HCT116 (cell line): ENCODE measurements at regions not wholly inside any gene's neighbourhood (a gene's known extent, or its start where the extent isn't known, plus 50 kb on each side); places are given as distances from the start of the nearest gene placed in this dataset.

Experiments
- ATAC-seq: fragments of 200-7000 bp; cut with Tn5 transposase; 2 replicates; pipeline ENCODE4 v1.9.1; 2020; ENCODE audit warnings: mild to moderate bottlenecking, moderate library complexity
- BruUV-seq: library from RNA; stranded (reverse); fragments of 400-500 nt; replicated peaks from 2 replicates; lab custom pipeline; 2021; lab: Mats Ljungman, UMichigan
- CTCF ChIA-PET: fragments of 300-600 bp; sonication (Branson Sonifier 250); formaldehyde crosslinking; loops from one replicate; lab custom pipeline; 2021; ENCODE audit warnings: antibody characterized with exemption; lab: Charles Lee
- POLR2A ChIA-PET: fragments of 300-600, 350-600 bp; sonication (Branson Sonifier 250); formaldehyde crosslinking; loops from one replicate; lab custom pipeline; 2021; ENCODE audit warnings: antibody characterized with exemption; lab: Charles Lee
- RAD21 ChIA-PET, 2 experiments: fragments of 300-600 bp; sonication (Branson Sonifier 250); formaldehyde crosslinking; loops; one replicate each; lab custom pipeline; 2023; ENCODE audit warnings: low total read pairs in 2 of 2; ENCODE audit not compliant: uncharacterized antibody in 2 of 2, unreplicated experiment in 2 of 2, low non-redundant PET in 1 of 2; lab: Charles Lee
- DNase-seq: peaks from one replicate; pipeline ENCODE4 v3.0.0-alpha.2; 2010; ENCODE audit warnings: low read depth, low spot score
- H2AFZ ChIP-seq: fragments of 200-600 bp; shearing (Covaris generic), sonication (generic); 2 replicates; pipeline ENCODE4 v1.6.1; 2017; ENCODE audit warnings: low read depth, mixed run types, mixed read lengths, antibody characterized with exemption, low read length; ENCODE audit not compliant: poor library complexity, severe bottlenecking
- H3K27ac ChIP-seq: 2 replicates; pipeline ENCODE4 v1.5.1; 2012; ENCODE audit warnings: low read depth, low read length
- H3K27me3 ChIP-seq: fragments of 200-600 bp; sonication (generic); 2 replicates; pipeline ENCODE4 v1.6.1; 2016; ENCODE audit warnings: mixed run types, low read length, mixed read lengths; ENCODE audit not compliant: insufficient read depth
- H3K36me3 ChIP-seq, 2 experiments: fragments of 200-500 bp in 1 of 2; fragments of 200-600 bp in 1 of 2; sonication (Bioruptor generic) in 1 of 2; sonication (generic) in 1 of 2; 2 replicates each; pipeline versions ENCODE4 v1.5.1 to v1.6.1; 2014 to 2016; ENCODE audit warnings: low read length in 2 of 2, inconsistent platforms in 1 of 2, mixed read lengths in 1 of 2, mixed run types in 1 of 2; ENCODE audit not compliant: insufficient read depth in 2 of 2, control insufficient read depth in 1 of 2
- H3K4me1 ChIP-seq, 2 experiments: fragments of 200-600 bp in 1 of 2; sonication (generic) in 1 of 2; 2 replicates each; pipeline versions ENCODE4 v1.5.1 to v1.6.1; 2012 to 2017; ENCODE audit warnings: low read length in 2 of 2, inconsistent platforms in 1 of 2, mild to moderate bottlenecking in 1 of 2, mixed read lengths in 1 of 2, mixed run types in 1 of 2, moderate library complexity in 1 of 2; ENCODE audit not compliant: insufficient read depth in 2 of 2, control insufficient read depth in 1 of 2
- H3K4me2 ChIP-seq: fragments of 200-600 bp; sonication (generic); 2 replicates; pipeline ENCODE4 v1.6.1; 2017; ENCODE audit warnings: mixed run types, low read length, mixed read lengths
- H3K4me3 ChIP-seq, 2 experiments: fragments of 200-600 bp in 1 of 2; sonication (generic) in 1 of 2; replicated peaks in 1 of 2; 2 replicates each; pipeline ENCODE4 v1.5.1; 2011 to 2016; ENCODE audit warnings: low read length in 2 of 2, control low read depth in 1 of 2, low read depth in 1 of 2, mild to moderate bottlenecking in 1 of 2, mixed read lengths in 1 of 2, mixed run types in 1 of 2
- H3K79me2 ChIP-seq: fragments of 200-600 bp; sonication (generic); 2 replicates; pipeline ENCODE4 v1.6.1; 2017; ENCODE audit warnings: mild to moderate bottlenecking, mixed run types, low read length, moderate library complexity, mixed read lengths; ENCODE audit not compliant: insufficient read depth
- H3K9ac ChIP-seq: fragments of 200-600 bp; sonication (generic); 2 replicates; pipeline ENCODE4 v1.6.1; 2016; ENCODE audit warnings: low read length, mixed read lengths
- H3K9me2 ChIP-seq: fragments of 200-600 bp; sonication (generic), shearing (Covaris generic); 2 replicates; pipeline ENCODE4 v1.6.1; 2017; ENCODE audit warnings: mixed run types, mild to moderate bottlenecking, moderate library complexity; ENCODE audit not compliant: insufficient read depth
- H3K9me3 ChIP-seq, 2 experiments: fragments of 200-500 bp in 1 of 2; fragments of 200-600 bp in 1 of 2; sonication (Bioruptor generic) in 1 of 2; sonication (generic) in 1 of 2; 2 replicates each; pipeline ENCODE4 v1.6.1; 2014 to 2017; ENCODE audit warnings: low read length in 2 of 2, mixed read lengths in 2 of 2, inconsistent platforms in 1 of 2, low read depth in 1 of 2, mild to moderate bottlenecking in 1 of 2, mixed run types in 1 of 2, moderate library complexity in 1 of 2; ENCODE audit not compliant: control insufficient read depth in 1 of 2, insufficient read depth in 1 of 2
- H4K20me1 ChIP-seq: fragments of 200-600 bp; sonication (generic), shearing (Covaris generic); 2 replicates; pipeline ENCODE4 v1.6.1; 2017; ENCODE audit warnings: mixed run types, mild to moderate bottlenecking, moderate library complexity; ENCODE audit not compliant: insufficient read depth
- EZH2phosphoT487 ChIP-seq: fragments of 200-600 bp; IDR thresholded peaks from 2 replicates; pipeline ENCODE4 v1.6.1; 2018; ENCODE audit warnings: antibody characterized with exemption, borderline replicate concordance
- RAD21 ChIP-seq: IDR thresholded peaks from 2 replicates; pipeline ENCODE4 v1.6.1; 2012; ENCODE audit warnings: low read depth, mild to moderate bottlenecking
- SRF ChIP-seq: IDR thresholded peaks from 2 replicates; pipeline ENCODE4 v1.6.1; 2012; ENCODE audit warnings: low read depth
- ZNF274 ChIP-seq: fragments of 200-500 bp; sonication (Bioruptor generic); IDR thresholded peaks from 2 replicates; pipeline ENCODE4 v1.6.1; 2014; ENCODE audit warnings: mild to moderate bottlenecking, low read depth, low read length, inconsistent platforms
- intact Hi-C: fragments of 100-400 bp; cut with micrococcal nuclease; formaldehyde crosslinking; loops from 2 replicates; pipeline ENCODE4 v1.10.0; 2022
- TF ChIP-seq, protein P1 (sequence below), 3 experiments: fragments of 200-600 bp in 1 of 3; sonication (generic) in 1 of 3; IDR thresholded peaks in 2 of 3; conservative IDR thresholded peaks in 1 of 3; 2 replicates each; pipeline ENCODE4 v1.5.1; 2012 to 2017; ENCODE audit warnings: low read depth in 2 of 3, low read length in 2 of 3, antibody characterized with exemption in 1 of 3, borderline replicate concordance in 1 of 3, control low read depth in 1 of 3, mild to moderate bottlenecking in 1 of 3, mixed read lengths in 1 of 3, mixed run types in 1 of 3, moderate library complexity in 1 of 3; ENCODE audit not compliant: insufficient read depth in 1 of 3
- TF ChIP-seq, protein P2 (sequence below): IDR thresholded peaks from 2 replicates; pipeline ENCODE4 v1.6.1; 2011; ENCODE audit warnings: mild to moderate bottlenecking, low read length, moderate library complexity; ENCODE audit not compliant: insufficient replicate concordance; ENCODE audit errors: extremely low read depth

DNA sequence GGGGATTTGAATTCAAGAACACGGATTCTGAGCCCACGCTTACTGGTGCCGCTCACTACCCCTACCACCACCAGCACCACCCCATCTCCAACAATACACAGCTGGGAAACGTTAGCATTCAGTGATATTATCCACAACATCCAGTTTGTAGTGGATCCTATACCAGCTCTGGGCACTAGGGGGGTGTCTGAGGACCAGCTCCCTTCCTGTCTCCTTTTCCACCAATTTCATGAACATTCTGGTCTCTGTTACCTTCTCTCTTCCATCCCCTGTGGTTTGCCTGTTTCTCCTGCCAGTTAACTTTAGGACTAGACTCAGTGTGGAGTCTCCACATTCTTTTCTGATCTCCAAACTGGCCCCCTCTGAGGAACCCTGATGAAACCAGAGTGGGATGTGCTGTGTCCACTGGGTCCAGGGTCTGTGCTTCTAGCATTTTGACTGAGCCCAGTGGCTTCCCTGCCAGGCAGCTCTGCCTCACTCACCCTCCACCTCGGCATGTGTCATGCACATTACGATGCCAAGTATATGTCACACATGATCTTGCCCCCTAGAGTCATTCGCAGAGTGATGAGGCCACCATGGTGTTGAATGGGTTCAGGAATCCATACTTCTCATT, 187.0 kb upstream of the CDH13 start:
- Histone ChIP-seq H4K20me1 (no peaks in the 10 kb centered on the region), H3K79me2 (no peaks in the 10 kb centered on the region), H3K27ac (no peak overlapping the region), H3K9me3 (no peaks in the 10 kb centered on the region), H3K36me3 (no peaks in the 10 kb centered on the region), H3K9ac (no peak overlapping the region), H3K4me3 (no peak overlapping the region), H3K9me2 (no peaks in the 10 kb centered on the region), H3K4me1 (no peaks in the 10 kb centered on the region), H2AFZ (no peak overlapping the region), H3K4me2 (no peak overlapping the region), H3K27me3 (peaks cover 16% of the 10 kb centered on the region)
- intact Hi-C loops = no loop called here
- ChIA-PET CTCF (interaction anchor here (0.8 to 1.2 kb wide), 2 partner anchors 9 to 17 kb away, joined by 4 to 16 read pairs; no protein-coding TSS in a partner anchor), RAD21 (no interaction called here), POLR2A (no interaction called here)
- ATAC-seq (peak; percentile 91), DNase-seq (peak; percentile 12)
- TF ChIP-seq, protein P1, sequence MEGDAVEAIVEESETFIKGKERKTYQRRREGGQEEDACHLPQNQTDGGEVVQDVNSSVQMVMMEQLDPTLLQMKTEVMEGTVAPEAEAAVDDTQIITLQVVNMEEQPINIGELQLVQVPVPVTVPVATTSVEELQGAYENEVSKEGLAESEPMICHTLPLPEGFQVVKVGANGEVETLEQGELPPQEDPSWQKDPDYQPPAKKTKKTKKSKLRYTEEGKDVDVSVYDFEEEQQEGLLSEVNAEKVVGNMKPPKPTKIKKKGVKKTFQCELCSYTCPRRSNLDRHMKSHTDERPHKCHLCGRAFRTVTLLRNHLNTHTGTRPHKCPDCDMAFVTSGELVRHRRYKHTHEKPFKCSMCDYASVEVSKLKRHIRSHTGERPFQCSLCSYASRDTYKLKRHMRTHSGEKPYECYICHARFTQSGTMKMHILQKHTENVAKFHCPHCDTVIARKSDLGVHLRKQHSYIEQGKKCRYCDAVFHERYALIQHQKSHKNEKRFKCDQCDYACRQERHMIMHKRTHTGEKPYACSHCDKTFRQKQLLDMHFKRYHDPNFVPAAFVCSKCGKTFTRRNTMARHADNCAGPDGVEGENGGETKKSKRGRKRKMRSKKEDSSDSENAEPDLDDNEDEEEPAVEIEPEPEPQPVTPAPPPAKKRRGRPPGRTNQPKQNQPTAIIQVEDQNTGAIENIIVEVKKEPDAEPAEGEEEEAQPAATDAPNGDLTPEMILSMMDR (IDR thresholded peaks at IDR 0.05 in 2 of 3, conservative IDR thresholded peaks at IDR 0.05 in 1 of 3; ENCODE audit: borderline replicate concordance in 1 of 3, insufficient read depth in 1 of 3, low read depth in 2 of 3, low read length in 2 of 3) = peak in 2 of 3 experiments; percentile 65 to 67; a peak in 4 of 6 replicates
- TF ChIP-seq, protein P2, sequence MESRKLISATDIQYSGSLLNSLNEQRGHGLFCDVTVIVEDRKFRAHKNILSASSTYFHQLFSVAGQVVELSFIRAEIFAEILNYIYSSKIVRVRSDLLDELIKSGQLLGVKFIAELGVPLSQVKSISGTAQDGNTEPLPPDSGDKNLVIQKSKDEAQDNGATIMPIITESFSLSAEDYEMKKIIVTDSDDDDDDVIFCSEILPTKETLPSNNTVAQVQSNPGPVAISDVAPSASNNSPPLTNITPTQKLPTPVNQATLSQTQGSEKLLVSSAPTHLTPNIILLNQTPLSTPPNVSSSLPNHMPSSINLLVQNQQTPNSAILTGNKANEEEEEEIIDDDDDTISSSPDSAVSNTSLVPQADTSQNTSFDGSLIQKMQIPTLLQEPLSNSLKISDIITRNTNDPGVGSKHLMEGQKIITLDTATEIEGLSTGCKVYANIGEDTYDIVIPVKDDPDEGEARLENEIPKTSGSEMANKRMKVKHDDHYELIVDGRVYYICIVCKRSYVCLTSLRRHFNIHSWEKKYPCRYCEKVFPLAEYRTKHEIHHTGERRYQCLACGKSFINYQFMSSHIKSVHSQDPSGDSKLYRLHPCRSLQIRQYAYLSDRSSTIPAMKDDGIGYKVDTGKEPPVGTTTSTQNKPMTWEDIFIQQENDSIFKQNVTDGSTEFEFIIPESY = no peak
- no TSS peak for BruUV-seq

DNA sequence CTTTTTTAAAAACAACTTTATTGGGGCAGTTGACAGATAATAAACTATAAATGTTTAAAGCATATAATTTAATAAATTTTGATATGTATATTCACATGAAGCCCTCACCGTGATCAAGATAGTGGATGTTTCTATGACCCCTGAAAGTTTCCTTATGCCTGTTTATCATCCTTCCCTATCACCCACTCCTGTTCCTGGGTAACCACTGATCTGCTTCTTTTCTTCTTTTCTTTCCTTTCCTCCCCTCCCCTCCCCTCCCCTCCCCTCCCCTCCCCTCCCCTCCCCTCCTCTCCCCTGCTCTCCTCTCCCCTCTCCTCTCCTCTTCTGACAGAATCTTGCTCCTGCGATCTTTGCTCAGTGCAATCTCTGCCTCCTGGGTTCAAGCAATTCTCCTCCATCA, 193.7 kb upstream of the CDH13 start:
- ChIA-PET POLR2A (no interaction called here), CTCF (no interaction called here), RAD21 (no interaction called here)
- H3K4me1 ChIP-seq = no peaks in the 10 kb centered on the region
- H3K9me3 ChIP-seq = no peaks in the 10 kb centered on the region
- H2AFZ ChIP-seq = no peak overlapping the region
- H3K4me2 ChIP-seq = no peak overlapping the region
- intact Hi-C loops = no loop called here
- TF ChIP-seq, protein P2 = no peak
- no peak for TF ChIP-seq EZH2phosphoT487
- no peak for TF ChIP-seq ZNF274
- TF ChIP-seq RAD21 = no peak
- no peak for TF ChIP-seq SRF
- no peaks in the 10 kb centered on the region for H3K79me2 ChIP-seq
- H4K20me1 ChIP-seq = no peaks in the 10 kb centered on the region
- H3K9me2 ChIP-seq = no peaks in the 10 kb centered on the region
- H3K27me3 ChIP-seq = peaks cover 24% of the 10 kb centered on the region
- no peak for ATAC-seq
- H3K36me3 ChIP-seq = no peaks in the 10 kb centered on the region
- DNase-seq = no peak
- H3K9ac ChIP-seq = no peak overlapping the region
- no TSS peak for BruUV-seq
- no peak overlapping the region for H3K4me3 ChIP-seq
- no peak overlapping the region for H3K27ac ChIP-seq
